ENCODE measurements at regions not wholly inside any gene's neighbourhood (a gene's known extent, or its start where the extent isn't known, plus 50 kb on each side); places are given as distances from the start of the nearest gene placed in this dataset.
A peak's percentile ranks its signal among the peaks of the same experiment; 100 is the strongest.

DNA sequence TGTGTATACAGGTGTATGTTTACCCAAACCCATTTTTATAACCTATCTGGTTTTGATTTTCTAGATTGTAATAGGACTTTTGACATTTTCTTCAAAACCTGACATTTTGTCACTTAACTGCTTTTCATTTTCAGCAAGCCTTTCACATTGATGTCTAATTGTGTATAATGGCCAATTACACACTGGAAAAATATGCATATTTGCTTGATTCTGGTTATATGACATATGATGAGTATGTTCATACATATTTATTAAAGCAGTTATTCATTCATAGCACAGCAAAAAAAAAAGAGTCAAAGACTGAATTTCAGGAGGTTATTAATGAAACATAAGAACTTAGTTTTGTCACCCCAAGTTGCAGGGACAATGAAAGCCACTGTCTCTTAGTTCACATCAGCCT is 307.7 kb upstream of the TNP1 start:
- H3K4me3 ChIP-seq (ENCODE audit: control insufficient read depth in 2 of 3, extremely low read depth in 1 of 3, insufficient read depth in 2 of 3, low read depth in 1 of 3, low read length in 3 of 3) = no peak overlapping the region
- dilution Hi-C loops (cut with MboI; ENCODE audit: extremely low pct_ligation_motif_present, low sequenced_read_pairs) = no loop called here
- H3K9me3 ChIP-seq (ENCODE audit: control insufficient read depth, low read depth, low read length) = no peaks in the 10 kb centered on the region
- H4K20me1 ChIP-seq (ENCODE audit: control insufficient read depth, extremely low read depth, insufficient read depth, low read length) = no peaks in the 10 kb centered on the region
- DNase-seq (ENCODE audit: low read depth, low spot score) = no peak
- TF ChIP-seq, protein P1, sequence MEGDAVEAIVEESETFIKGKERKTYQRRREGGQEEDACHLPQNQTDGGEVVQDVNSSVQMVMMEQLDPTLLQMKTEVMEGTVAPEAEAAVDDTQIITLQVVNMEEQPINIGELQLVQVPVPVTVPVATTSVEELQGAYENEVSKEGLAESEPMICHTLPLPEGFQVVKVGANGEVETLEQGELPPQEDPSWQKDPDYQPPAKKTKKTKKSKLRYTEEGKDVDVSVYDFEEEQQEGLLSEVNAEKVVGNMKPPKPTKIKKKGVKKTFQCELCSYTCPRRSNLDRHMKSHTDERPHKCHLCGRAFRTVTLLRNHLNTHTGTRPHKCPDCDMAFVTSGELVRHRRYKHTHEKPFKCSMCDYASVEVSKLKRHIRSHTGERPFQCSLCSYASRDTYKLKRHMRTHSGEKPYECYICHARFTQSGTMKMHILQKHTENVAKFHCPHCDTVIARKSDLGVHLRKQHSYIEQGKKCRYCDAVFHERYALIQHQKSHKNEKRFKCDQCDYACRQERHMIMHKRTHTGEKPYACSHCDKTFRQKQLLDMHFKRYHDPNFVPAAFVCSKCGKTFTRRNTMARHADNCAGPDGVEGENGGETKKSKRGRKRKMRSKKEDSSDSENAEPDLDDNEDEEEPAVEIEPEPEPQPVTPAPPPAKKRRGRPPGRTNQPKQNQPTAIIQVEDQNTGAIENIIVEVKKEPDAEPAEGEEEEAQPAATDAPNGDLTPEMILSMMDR (optimal IDR thresholded peaks at IDR 0.05 in 1 of 3, IDR thresholded peaks at IDR 0.05 in 1 of 3, conservative IDR thresholded peaks at IDR 0.05 in 1 of 3; ENCODE audit: extremely low read depth in 1 of 3, insufficient read depth in 2 of 3, low read length in 3 of 3) = no peak
- TF ChIP-seq EZH2 (IDR thresholded peaks at IDR 0.05; ENCODE audit: low read length) = no peak
- H3K36me3 ChIP-seq (ENCODE audit: control insufficient read depth in 2 of 2, extremely low read depth in 1 of 2, insufficient read depth in 2 of 2, low read length in 2 of 2) = no peaks in the 10 kb centered on the region
- no peaks in the 10 kb centered on the region for H3K4me1 ChIP-seq (ENCODE audit: control insufficient read depth, extremely low read depth, insufficient read depth, low read length)
- H3K9ac ChIP-seq (ENCODE audit: control insufficient read depth, extremely low read depth, insufficient read depth, low read length) = no peak overlapping the region
- H3K79me2 ChIP-seq (ENCODE audit: control insufficient read depth, insufficient read depth, low read length) = no peaks in the 10 kb centered on the region
- H3K4me2 ChIP-seq (ENCODE audit: control insufficient read depth, extremely low read depth, insufficient read depth, low read depth, low read length) = no peak overlapping the region
- H3K27me3 ChIP-seq (ENCODE audit: control insufficient read depth, extremely low read depth, insufficient read depth, low read length) = no peaks in the 10 kb centered on the region
- no peak for FAIRE-seq
- H3K27ac ChIP-seq (ENCODE audit: control insufficient read depth, insufficient read depth, low read length) = no peak overlapping the region
- no peaks in the 10 kb centered on the region for H3K9me1 ChIP-seq (ENCODE audit: control insufficient read depth, extremely low read depth, insufficient read depth, low read length)
- no peak overlapping the region for H2AFZ ChIP-seq (ENCODE audit: control insufficient read depth, low read length)

DNA sequence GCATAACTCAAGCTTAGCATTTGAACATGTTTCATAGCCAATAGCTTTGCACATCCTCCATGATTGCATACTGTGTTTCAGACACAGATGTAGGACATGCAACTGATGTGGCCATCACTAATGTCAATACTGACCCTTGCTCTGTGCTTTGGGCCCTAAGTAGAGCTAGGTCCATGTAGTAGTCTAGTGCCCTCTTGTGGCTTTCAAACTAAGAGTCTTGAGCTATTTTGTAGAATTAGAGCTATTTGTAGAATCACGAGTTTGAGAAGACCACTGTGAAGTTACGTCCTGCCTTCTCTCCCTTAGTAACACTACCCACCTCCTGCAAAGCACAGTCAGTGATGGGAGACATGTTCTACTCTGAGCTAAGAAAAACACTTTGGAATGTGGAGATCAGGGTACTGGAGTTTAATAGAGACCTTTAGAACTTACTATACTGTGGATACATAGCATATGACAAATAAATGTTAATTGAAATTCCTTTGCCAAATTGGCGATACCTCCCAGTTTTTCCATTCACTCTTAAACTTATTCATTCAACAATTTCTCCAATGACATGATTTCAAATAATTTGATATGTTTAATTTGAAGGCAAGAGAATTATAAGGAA is 306.5 kb upstream of the TNP1 start:
- H3K4me3 ChIP-seq (ENCODE audit: control insufficient read depth in 2 of 3, extremely low read depth in 1 of 3, insufficient read depth in 2 of 3, low read depth in 1 of 3, low read length in 3 of 3) = no peak overlapping the region
- dilution Hi-C loops (cut with MboI; ENCODE audit: extremely low pct_ligation_motif_present, low sequenced_read_pairs) = no loop called here
- H4K20me1 ChIP-seq (ENCODE audit: control insufficient read depth, extremely low read depth, insufficient read depth, low read length) = no peaks in the 10 kb centered on the region
- H3K4me2 ChIP-seq (ENCODE audit: control insufficient read depth, extremely low read depth, insufficient read depth, low read depth, low read length) = no peak overlapping the region
- no peaks in the 10 kb centered on the region for H3K36me3 ChIP-seq (ENCODE audit: control insufficient read depth in 2 of 2, extremely low read depth in 1 of 2, insufficient read depth in 2 of 2, low read length in 2 of 2)
- H3K27me3 ChIP-seq (ENCODE audit: control insufficient read depth, extremely low read depth, insufficient read depth, low read length) = no peaks in the 10 kb centered on the region
- no peaks in the 10 kb centered on the region for H3K79me2 ChIP-seq (ENCODE audit: control insufficient read depth, insufficient read depth, low read length)
- DNase-seq (ENCODE audit: low read depth, low spot score) = no peak
- H3K4me1 ChIP-seq (ENCODE audit: control insufficient read depth, extremely low read depth, insufficient read depth, low read length) = no peaks in the 10 kb centered on the region
- FAIRE-seq = peak; percentile 36
- no peak overlapping the region for H3K27ac ChIP-seq (ENCODE audit: control insufficient read depth, insufficient read depth, low read length)
- no peak overlapping the region for H2AFZ ChIP-seq (ENCODE audit: control insufficient read depth, low read length)
- H3K9ac ChIP-seq (ENCODE audit: control insufficient read depth, extremely low read depth, insufficient read depth, low read length) = no peak overlapping the region
- no peaks in the 10 kb centered on the region for H3K9me1 ChIP-seq (ENCODE audit: control insufficient read depth, extremely low read depth, insufficient read depth, low read length)
- H3K9me3 ChIP-seq (ENCODE audit: control insufficient read depth, low read depth, low read length) = no peaks in the 10 kb centered on the region
- no peak for TF ChIP-seq EZH2 (IDR thresholded peaks at IDR 0.05; ENCODE audit: low read length)
- TF ChIP-seq, protein P1 (optimal IDR thresholded peaks at IDR 0.05 in 1 of 3, IDR thresholded peaks at IDR 0.05 in 1 of 3, conservative IDR thresholded peaks at IDR 0.05 in 1 of 3; ENCODE audit: extremely low read depth in 1 of 3, insufficient read depth in 2 of 3, low read length in 3 of 3) = peak; percentile 52 to 59 (median 59)

All from keratinocyte (primary cell).